Activated naive CD4-positive, alpha-beta T cell treated with anti-CD3 and anti-CD28 coated beads, Interleukin-2, amount 50 U/mL, for 24 hours (primary cell): ENCODE measurements at regions not wholly inside any gene's neighbourhood (a gene's known extent, or its start where the extent isn't known, plus 50 kb on each side); places are given as distances from the start of the nearest gene placed in this dataset.

Source experiments
- H3K27ac Mint-ChIP-seq: one replicate; pipeline ENCODE4 v1.8.0; 2021; ENCODE audit warnings: mild to moderate bottlenecking, mixed read lengths
- H3K27me3 Mint-ChIP-seq: one replicate; pipeline ENCODE4 v1.8.0; 2021; ENCODE audit warnings: mixed read lengths
- H3K36me3 Mint-ChIP-seq: one replicate; pipeline ENCODE4 v1.8.0; 2021; ENCODE audit warnings: mixed read lengths
- H3K4me1 Mint-ChIP-seq: one replicate; pipeline ENCODE4 v1.8.0; 2021; ENCODE audit warnings: mixed read lengths
- H3K4me3 Mint-ChIP-seq: one replicate; pipeline ENCODE4 v1.8.0; 2021; ENCODE audit warnings: mild to moderate bottlenecking, mixed read lengths
- H3K9me3 Mint-ChIP-seq: one replicate; pipeline ENCODE4 v1.8.0; 2021; ENCODE audit warnings: mixed read lengths

DNA sequence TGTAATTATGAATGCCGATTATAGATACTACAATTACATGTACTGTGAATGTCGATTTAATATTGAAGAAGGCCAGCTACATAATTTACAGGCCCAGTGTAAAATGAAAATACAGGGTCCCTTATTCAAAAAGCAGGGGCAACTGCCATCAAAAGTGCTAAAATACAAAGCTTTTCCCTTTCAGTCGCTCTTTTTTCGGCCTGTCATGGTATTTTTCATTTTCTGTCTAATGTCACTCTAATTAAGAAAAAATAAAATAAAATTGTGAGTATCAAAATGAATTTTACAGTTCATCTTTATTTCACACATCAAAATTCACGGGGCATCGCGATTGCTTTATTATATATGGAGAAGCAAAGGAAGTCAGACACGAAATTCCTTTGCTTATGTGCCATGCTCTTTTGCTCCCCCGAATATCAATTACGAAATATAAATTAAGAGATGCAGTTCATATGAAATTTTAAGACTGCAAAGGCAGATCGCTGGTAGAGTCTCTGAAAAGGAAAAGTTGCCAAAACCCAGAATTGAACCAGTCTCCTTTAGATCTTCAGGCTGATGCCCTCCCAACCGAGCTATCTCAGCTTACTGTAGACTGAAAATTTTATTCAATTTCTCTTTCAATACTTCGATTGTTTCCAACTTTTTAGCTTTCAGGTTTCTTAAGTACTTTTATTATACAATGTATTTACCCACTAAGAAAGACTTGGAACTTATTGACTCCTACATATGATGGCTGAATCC, 197.0 kb downstream of the TRIM27 start:
- peaks cover 18% of the 10 kb centered on the region for H3K4me1 Mint-ChIP-seq
- H3K36me3 Mint-ChIP-seq, result no peaks in the 10 kb centered on the region
- peaks cover 71% of the 10 kb centered on the region for H3K27me3 Mint-ChIP-seq
- H3K27ac Mint-ChIP-seq, result no peak overlapping the region
- H3K9me3 Mint-ChIP-seq, result peaks cover 20% of the 10 kb centered on the region
- H3K4me3 Mint-ChIP-seq, result no peak overlapping the region

DNA sequence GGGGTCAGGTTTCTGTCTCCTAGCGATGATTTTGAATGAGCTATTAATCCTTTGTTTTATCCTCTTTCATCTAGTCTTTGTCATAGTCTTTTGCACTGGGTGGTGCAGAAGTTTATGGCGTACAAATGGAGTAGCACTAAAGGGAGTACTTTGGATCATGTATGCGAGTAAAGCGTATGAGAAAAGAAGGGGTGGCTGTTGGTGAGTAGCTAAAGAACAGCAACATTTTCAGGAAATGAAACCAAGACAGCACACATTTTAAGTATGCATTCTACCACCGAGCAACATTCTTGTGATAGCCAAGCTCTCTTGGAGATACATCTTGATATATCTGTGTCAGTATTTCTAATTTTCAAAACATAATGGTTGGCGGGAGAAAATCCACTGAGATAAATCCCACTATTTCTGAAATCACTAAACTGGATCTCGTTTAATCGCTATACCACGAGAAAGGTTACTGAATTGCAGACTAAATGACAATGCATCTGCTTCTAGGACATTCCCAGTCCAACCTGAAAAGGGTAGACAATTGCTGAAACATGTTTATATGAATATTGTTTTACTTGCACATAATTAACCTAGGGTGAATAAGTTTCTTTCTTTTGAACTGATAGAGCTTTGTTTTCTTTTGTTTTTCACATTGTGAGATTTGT, 196.1 kb downstream of the TRIM27 start:
- peaks cover 18% of the 10 kb centered on the region for H3K4me1 Mint-ChIP-seq
- H3K27me3 Mint-ChIP-seq, result peaks cover 71% of the 10 kb centered on the region
- peaks cover 24% of the 10 kb centered on the region for H3K9me3 Mint-ChIP-seq
- H3K4me3 Mint-ChIP-seq, result peak overlapping the region; percentile 38
- peaks cover under 1% of the 10 kb centered on the region for H3K36me3 Mint-ChIP-seq
- H3K27ac Mint-ChIP-seq, result no peak overlapping the region

- peaks cover 5% of the 10 kb centered on the region for H3K36me3 Mint-ChIP-seq
- peaks cover 37% of the 10 kb centered on the region for H3K9me3 Mint-ChIP-seq
- H3K27ac Mint-ChIP-seq, result peak overlapping the region; percentile 94
- peaks cover 18% of the 10 kb centered on the region for H3K4me1 Mint-ChIP-seq
- H3K27me3 Mint-ChIP-seq, result peaks cover 74% of the 10 kb centered on the region
- H3K4me3 Mint-ChIP-seq, result peak overlapping the region; percentile 86
These were observed 194.0 kb downstream of the TRIM27 start for GRCh38 chr6:28729501-28730402.

- H3K27ac Mint-ChIP-seq, result no peak overlapping the region
- peaks cover 46% of the 10 kb centered on the region for H3K9me3 Mint-ChIP-seq
- peaks cover 13% of the 10 kb centered on the region for H3K36me3 Mint-ChIP-seq
- peaks cover 81% of the 10 kb centered on the region for H3K27me3 Mint-ChIP-seq
- H3K4me3 Mint-ChIP-seq, result no peak overlapping the region
- H3K4me1 Mint-ChIP-seq, result peaks cover 18% of the 10 kb centered on the region
These were observed 191.7 kb downstream of the TRIM27 start for GRCh38 chr6:28732052-28732451.

DNA sequence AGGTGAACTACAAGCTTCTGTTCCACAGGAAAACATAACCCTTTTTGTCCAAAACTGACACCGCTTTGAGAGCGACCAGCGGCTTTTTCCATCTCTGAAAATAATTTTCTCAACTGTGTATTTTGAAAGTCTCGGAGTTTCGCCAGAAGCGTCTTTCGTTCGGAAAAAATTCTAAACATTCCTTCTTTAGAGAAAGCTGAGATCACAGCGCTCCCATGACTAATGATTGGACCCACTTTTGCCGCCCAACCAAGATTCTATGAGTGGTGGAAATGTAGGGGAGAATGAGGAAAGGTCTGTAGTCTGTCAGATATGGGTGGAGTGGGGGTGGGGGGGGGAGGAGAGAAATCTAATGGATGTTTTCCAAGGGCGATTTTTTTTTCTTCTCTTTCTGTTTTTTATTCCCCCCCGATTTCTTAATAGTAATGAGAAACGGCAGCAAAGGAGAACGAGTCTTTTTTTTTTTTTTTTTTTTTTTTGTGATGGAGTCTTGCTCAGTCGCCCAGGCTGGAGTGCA, 189.3 kb downstream of the TRIM27 start:
- peaks cover 20% of the 10 kb centered on the region for H3K36me3 Mint-ChIP-seq
- H3K4me3 Mint-ChIP-seq, result no peak overlapping the region
- peaks cover 78% of the 10 kb centered on the region for H3K27me3 Mint-ChIP-seq
- peaks cover 51% of the 10 kb centered on the region for H3K9me3 Mint-ChIP-seq
- H3K27ac Mint-ChIP-seq, result no peak overlapping the region
- H3K4me1 Mint-ChIP-seq, result peaks cover 4% of the 10 kb centered on the region

- peaks cover 71% of the 10 kb centered on the region for H3K27me3 Mint-ChIP-seq
- H3K4me1 Mint-ChIP-seq, result no peaks in the 10 kb centered on the region
- peaks cover 47% of the 10 kb centered on the region for H3K9me3 Mint-ChIP-seq
- no peak overlapping the region for H3K27ac Mint-ChIP-seq
- no peak overlapping the region for H3K4me3 Mint-ChIP-seq
- H3K36me3 Mint-ChIP-seq, result peaks cover 20% of the 10 kb centered on the region
These were observed 187.7 kb downstream of the TRIM27 start for GRCh38 chr6:28736121-28736520.

GRCh38 chr6:28737750-28738395, 185.9 kb downstream of the TRIM27 start:
- Mint-ChIP-seq H3K4me1 (no peaks in the 10 kb centered on the region), H3K4me3 (no peak overlapping the region)

GRCh38 chr6:28738396-28738765, 185.4 kb downstream of the TRIM27 start:
- H3K27me3 Mint-ChIP-seq, result peaks cover 61% of the 10 kb centered on the region
- peaks cover 20% of the 10 kb centered on the region for H3K36me3 Mint-ChIP-seq
- H3K4me1 Mint-ChIP-seq, result no peaks in the 10 kb centered on the region
- H3K4me3 Mint-ChIP-seq, result no peak overlapping the region
- peaks cover 37% of the 10 kb centered on the region for H3K9me3 Mint-ChIP-seq
- H3K27ac Mint-ChIP-seq, result peak overlapping the region; percentile 42

More at GRCh38 chr6:28737750-28738395, 185.9 kb downstream of the TRIM27 start:
- Mint-ChIP-seq H3K27me3 (peaks cover 63% of the 10 kb centered on the region), H3K36me3 (peaks cover 20% of the 10 kb centered on the region), H3K27ac (peak overlapping the region; percentile 42), H3K9me3 (peaks cover 42% of the 10 kb centered on the region)

DNA sequence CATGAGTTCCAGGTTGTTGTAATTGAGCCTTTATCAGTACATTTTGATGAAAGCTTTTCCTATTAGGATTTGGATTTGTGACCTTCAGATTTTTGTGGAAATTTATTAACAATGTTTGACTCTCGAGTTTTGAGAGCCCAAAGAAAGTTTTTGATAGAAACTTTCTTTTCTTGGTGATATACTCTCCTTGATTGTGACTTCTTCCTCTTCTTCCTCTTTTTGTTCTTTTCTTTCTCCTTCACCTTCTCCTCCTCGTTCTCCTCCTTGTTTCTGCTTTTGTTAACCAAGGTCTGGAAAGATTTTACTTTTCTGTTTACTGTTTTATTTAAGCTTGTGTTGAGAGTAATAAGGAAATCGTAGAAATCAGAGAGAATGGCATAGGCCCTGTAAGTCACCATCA, 182.4 kb downstream of the TRIM27 start:
- Mint-ChIP-seq H3K9me3 (peaks cover 31% of the 10 kb centered on the region), H3K4me3 (no peak overlapping the region), H3K36me3 (peaks cover 14% of the 10 kb centered on the region), H3K4me1 (no peaks in the 10 kb centered on the region), H3K27ac (no peak overlapping the region), H3K27me3 (peaks cover 57% of the 10 kb centered on the region)

DNA sequence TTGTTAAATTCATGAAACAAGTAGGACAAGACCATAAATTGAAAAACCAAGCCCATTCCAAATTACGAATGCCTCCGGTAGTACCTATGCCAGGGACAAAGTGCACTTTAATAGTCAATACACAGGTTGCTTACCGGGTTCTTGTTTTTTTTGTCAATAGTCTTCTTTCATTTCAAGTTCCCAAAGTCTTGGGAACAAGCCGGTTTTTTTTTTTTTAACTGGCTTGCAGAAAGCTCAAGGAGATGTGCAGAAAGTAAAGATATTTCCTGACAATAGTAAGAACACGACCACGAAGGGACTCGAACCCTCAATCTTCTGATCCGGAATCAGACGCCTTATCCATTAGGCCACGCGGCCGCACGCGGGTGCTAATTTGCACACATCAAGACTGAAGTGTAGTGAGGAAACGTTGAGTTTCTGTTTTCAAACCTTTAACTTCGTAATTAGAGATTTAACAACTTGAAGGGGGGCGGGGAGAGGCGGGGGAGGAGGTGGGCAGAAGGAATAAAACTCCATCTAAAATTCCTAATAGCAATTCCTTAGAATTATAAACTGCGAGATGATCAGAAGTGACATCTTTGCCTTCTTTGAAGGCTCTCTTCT, 181.0 kb downstream of the TRIM27 start:
- Mint-ChIP-seq H3K27me3 (peaks cover 58% of the 10 kb centered on the region), H3K36me3 (peaks cover 9% of the 10 kb centered on the region), H3K27ac (peak overlapping the region; percentile 65), H3K9me3 (peaks cover 24% of the 10 kb centered on the region), H3K4me1 (no peaks in the 10 kb centered on the region), H3K4me3 (peak overlapping the region; percentile 15)

GRCh38 chr6:28743271-28743789, 180.5 kb downstream of the TRIM27 start:
- no peak overlapping the region for H3K27ac Mint-ChIP-seq
- H3K9me3 Mint-ChIP-seq, result peaks cover 21% of the 10 kb centered on the region
- H3K4me1 Mint-ChIP-seq, result no peaks in the 10 kb centered on the region
- peaks cover 56% of the 10 kb centered on the region for H3K27me3 Mint-ChIP-seq
- H3K4me3 Mint-ChIP-seq, result no peak overlapping the region
- peaks cover 6% of the 10 kb centered on the region for H3K36me3 Mint-ChIP-seq

DNA sequence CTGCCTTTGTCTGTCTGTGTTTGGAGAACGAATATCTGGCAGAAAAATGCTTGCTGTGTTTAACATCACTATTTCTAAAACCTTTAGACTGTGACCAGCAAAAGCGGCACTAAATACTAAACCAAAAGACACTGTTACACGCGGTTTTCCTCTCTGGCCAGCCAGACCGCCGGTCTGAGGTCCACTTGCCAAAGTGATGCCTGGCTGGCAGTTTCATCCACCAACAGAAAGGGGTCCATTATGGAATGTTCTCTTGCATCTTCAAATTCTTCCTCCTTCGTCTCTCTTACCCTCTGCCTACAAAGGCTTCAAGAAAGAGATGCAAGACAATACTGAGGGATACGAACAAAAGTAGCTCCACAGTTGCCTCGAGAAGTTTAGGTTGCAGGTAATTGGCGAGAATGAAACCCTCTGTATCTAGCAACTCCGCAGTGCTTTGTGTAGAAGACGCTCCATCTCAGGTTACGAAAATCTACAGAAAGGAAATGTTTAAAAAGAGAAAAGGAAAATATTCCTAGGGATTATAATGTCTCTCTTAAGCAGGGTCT, 176.6 kb downstream of the TRIM27 start:
- Mint-ChIP-seq H3K4me1 (no peaks in the 10 kb centered on the region), H3K27ac (no peak overlapping the region), H3K36me3 (peaks cover 2% of the 10 kb centered on the region), H3K4me3 (no peak overlapping the region), H3K27me3 (peaks cover 57% of the 10 kb centered on the region), H3K9me3 (peaks cover 30% of the 10 kb centered on the region)

DNA sequence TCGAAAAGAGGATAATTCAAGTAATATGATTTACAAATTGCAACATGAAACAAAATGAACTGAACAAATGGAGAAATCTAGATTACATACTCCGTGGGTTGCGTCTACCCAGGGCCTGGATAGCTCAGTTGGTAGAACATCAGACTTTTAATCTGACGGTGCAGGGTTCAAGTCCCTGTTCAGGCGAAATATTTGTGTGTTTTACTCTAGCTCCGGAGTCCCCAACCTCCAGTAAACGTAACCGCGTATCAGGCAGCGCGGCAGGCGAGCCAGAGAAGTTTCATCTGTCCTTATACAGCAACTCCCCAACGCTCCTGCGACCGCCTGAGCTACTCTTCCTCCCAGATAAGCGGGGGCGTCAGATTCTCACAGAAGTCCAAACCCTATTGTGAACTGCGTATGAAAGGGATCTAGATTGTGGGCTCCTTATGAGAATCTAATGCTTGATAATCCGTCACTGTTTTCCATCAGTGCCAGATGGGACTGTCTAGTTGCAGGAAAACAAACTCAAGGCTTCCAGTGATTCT, 176.1 kb downstream of the TRIM27 start:
- no peak overlapping the region for H3K27ac Mint-ChIP-seq
- peaks cover 30% of the 10 kb centered on the region for H3K9me3 Mint-ChIP-seq
- H3K36me3 Mint-ChIP-seq, result peaks cover 2% of the 10 kb centered on the region
- no peak overlapping the region for H3K4me3 Mint-ChIP-seq
- H3K27me3 Mint-ChIP-seq, result peaks cover 57% of the 10 kb centered on the region
- no peaks in the 10 kb centered on the region for H3K4me1 Mint-ChIP-seq

GRCh38 chr6:28748192-28748591, 175.6 kb downstream of the TRIM27 start:
- Mint-ChIP-seq H3K4me1 (no peaks in the 10 kb centered on the region), H3K4me3 (no peak overlapping the region), H3K9me3 (peaks cover 30% of the 10 kb centered on the region), H3K36me3 (peaks cover 2% of the 10 kb centered on the region), H3K27me3 (peaks cover 55% of the 10 kb centered on the region), H3K27ac (no peak overlapping the region)
